GM21528 (cell line): ENCODE measurements at regions not wholly inside any gene's neighbourhood (a gene's known extent, or its start where the extent isn't known, plus 50 kb on each side); places are given as distances from the start of the nearest gene placed in this dataset.
"Not testable (repeated sequence)": the region's sequence is repeated elsewhere in the genome, so short reads cannot be mapped to it uniquely, and the experiment has no call there.

Experiments
- ATAC-seq: cut with Tn5 transposase; IDR thresholded peaks from one replicate; pipeline ENCODE4 v1.9.1; 2021; ENCODE audit warnings: mild to moderate bottlenecking, moderate library complexity; ENCODE audit not compliant: unreplicated experiment, low FRiP score

GRCh38 chr2:87587934-87588333 lies 160.0 kb upstream of the PLGLB2 start:
- ATAC-seq = not testable (repeated sequence)

GRCh38 chr2:87592974-87593373 lies 154.9 kb upstream of the PLGLB2 start:
- ATAC-seq = not testable (repeated sequence)

- ATAC-seq = not testable (repeated sequence)
Observed at GRCh38 chr2:87593784-87594610, 153.9 kb upstream of the PLGLB2 start.

DNA sequence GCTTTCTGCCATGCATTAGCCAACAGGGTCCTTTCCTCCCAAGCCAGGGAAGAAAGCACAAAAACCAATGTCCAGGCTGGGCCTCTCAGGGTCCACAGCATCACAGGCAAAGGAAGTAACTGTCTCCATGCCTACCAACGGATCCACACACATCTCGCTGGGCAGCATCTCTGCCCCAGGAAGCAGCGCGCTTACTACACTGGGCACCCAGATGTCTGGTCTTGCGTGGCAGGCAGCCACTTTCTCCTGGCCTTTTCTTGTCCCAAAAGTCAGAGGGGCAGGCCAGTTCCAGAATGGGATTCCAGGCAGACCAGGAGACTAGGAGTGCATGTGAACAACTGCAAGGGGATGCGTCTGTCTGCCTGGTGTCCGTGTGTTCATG lies 153.3 kb upstream of the PLGLB2 start:
- ATAC-seq = not testable (repeated sequence)

DNA sequence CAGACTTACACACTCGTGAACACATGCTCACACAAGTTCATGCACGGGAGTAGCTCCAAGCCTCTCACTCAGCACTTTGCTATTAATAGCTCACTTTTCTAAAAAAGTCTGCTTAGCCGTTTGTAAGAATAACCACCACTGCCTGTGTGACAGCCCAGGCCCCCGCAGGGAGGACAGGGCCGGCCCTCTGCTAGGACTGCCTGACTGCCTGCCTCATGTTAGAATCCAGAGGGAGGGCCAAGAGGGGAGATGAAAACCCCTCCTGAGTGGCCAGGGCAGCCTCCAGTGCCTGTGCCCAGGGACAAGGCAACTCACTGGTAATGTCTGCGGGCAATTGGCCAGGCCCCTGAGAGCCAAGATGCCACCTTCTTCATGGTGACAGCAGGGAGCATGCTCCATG lies 152.9 kb upstream of the PLGLB2 start:
- ATAC-seq = not testable (repeated sequence)

- not testable (repeated sequence) for ATAC-seq
Observed at GRCh38 chr2:87600961-87601360, 146.9 kb upstream of the PLGLB2 start.

DNA sequence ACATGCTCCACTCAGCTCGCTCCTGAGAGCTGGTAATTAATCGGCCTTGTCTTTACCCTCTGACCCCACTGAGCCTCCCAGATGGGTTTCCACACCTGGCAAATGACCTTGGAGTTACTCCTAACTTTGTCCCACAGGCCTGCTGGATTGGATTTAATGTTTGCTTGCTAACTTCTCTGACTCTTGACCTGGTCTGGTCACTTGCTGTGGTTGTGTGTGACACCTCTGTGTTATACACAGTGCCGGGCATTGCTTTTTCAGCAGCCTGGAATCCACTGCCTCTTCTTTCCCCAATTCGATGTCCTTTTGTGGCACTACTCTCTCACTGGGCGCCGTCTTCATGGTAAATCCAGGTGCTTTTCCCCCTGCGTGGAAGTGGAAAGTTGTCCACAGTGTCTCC lies 145.8 kb upstream of the PLGLB2 start:
- not testable (repeated sequence) for ATAC-seq

DNA sequence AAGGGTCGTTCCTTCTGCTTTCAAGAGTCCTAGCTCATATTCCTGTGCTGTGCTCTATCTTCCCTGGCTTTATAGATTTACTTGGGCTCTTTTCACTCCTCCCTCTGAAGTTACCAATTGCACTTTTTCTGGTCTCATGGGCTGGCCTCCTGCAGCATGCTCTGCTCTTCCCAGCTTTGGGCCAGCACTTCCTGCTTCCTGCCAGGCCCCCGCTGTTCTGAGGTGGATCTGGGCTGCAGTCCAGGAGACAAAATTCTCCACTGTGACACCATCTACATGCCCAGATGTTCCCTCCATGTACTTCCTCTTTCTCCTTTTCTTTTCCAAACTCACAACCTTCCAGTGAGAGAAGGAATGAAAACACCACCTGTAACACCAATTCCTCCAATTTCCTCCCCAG lies 145.2 kb upstream of the PLGLB2 start:
- not testable (repeated sequence) for ATAC-seq

DNA sequence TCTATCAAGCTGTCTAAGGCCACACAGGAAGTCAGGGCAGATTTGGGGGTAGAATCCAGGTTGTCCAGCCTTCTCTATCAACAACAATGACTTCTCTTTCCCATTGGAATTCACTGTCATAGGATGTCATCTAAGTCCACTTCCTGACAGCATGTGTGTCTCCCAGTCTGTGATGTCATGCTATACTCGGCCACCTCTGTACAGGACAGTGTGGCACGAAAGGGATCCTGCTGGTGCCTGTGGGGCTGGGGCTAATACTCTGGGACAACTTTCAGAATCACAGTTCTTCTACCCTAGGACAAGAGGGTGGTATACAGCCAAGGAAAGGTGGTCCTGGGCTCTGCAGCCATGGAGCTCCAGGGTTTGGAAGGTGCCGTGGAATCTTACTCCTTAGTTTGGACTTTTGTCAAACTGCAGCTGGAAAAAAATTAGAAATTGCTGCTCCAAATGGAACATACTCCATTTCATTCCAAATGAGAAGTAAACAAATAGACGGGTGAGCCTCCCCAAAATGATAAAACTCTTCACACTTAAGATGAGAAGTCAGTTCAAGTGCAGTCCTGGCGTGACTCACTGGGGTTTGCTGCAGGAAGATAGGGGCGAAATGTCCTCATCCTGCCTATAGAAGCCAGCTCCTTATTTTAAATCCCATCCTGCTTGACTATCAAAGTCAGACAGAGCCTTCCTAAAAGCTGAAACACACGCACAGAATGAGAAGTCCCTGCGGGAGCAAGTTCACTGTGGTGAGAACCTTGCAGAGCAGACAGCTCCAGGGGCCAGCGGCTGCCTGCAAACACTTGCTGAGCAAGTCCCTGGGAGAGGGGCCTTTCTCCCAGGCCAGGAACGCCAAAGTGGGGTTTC lies 144.2 kb upstream of the PLGLB2 start:
- not testable (repeated sequence) for ATAC-seq

- not testable (repeated sequence) for ATAC-seq
Observed at GRCh38 chr2:87604279-87604818, 143.5 kb upstream of the PLGLB2 start.

GRCh38 chr2:87604980-87605379 lies 142.9 kb upstream of the PLGLB2 start:
- ATAC-seq = not testable (repeated sequence)

DNA sequence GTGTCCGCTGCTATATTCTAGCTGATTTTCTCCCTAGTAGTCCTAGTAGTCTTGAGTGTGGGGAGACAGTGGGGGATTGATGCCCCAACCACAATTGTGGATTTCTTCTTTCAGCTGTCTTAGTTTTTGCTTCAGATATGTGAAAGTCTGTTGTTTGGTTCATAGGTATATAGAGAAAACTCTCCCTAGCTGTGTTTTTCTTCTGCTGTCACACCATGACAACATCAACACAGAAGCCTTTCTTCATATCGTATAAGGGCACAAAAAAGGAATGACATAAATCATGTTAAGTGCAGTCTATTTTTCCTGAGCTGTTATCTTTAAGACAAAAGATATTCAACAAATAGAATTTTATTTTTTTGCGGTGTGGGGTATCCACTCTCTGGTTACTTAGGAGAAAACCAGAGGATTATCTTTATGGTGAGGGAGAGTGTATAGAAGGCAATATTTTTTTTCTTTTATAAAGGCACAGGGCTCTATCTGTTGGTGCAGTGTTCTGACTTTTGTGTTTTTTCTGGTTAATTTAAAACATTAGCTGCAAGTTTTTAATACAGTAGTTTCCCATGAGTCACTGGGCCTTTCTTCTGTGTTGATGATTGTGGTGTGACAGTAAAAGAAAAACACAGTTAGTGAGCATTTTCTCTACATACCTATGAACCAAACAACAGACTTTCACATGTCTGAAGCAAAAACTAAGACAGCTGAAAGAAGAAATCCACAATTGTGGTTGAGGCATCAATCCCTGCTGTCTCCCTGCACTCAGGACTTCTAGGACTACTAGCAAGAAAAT lies 139.3 kb upstream of the PLGLB2 start:
- ATAC-seq = not testable (repeated sequence)

GRCh38 chr2:87610974-87611373 lies 136.9 kb upstream of the PLGLB2 start:
- ATAC-seq = not testable (repeated sequence)

GRCh38 chr2:87611416-87611815 lies 136.5 kb upstream of the PLGLB2 start:
- not testable (repeated sequence) for ATAC-seq

DNA sequence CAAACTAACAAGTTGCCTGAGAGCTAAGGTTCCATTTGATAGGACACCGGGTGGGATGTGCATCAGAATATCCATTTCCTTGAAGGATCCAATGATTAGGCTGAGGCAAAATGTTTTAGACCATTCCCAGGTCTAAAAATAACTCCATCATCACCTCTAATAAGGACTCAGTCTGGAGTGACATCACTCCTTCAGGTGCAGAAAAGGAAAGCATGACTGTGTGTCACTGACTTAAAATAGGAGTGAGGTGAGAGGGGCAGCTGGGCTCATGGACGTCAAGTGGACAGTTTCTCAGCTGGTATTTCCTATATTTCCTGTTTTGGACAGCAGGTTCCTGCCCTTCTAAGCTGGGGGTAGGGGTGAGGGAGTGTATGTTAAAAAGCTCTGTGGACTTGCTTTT lies 135.9 kb upstream of the PLGLB2 start:
- not testable (repeated sequence) for ATAC-seq

DNA sequence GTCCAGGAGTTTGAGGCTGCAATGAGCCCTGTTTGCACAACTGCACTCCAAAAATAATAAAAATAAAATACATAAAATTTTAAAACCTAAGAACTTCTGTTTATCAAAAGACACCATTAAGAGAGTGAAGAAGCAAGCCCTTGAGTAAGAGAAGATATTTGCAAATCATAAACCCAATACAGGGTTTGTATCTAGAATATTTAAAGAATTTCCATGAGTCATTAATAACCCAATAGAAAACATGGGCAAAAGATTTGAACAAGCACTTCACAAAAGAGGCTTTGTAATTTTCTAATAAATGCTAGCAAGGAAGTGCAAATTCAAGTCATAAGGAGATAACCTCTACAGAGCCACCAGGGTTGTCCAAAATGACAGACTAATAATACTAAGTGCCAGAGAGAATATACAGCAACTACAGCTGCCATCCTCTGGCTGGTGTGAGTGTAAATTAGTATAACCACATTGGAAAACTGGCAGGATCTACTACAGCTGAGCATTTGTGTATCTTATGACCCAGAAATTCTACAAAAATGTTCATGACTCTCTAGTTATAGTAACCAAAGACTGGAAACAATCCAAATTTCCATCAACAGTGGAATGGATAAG lies 133.0 kb upstream of the PLGLB2 start:
- ATAC-seq = not testable (repeated sequence)

- not testable (repeated sequence) for ATAC-seq
Observed at GRCh38 chr2:87619121-87619520, 128.8 kb upstream of the PLGLB2 start.

DNA sequence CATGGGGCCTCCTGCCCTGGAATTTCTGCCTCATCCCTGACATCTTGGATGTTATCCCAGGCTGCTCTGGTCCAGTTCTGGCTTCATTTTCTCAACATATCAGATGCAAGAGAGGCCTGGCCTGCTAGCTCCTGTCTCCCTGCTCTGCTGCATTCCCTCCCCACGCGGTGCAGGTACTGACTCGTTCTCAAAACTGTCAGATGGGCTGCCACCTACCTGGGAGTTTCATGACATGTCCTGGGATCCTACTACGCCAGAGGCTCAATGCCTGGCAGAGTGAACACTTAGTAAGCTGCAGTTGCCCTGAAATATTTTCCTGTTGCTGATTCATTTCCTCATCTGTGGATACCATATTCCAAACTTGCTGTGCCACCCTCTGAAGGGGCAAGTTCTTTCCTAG lies 126.7 kb upstream of the PLGLB2 start:
- ATAC-seq = not testable (repeated sequence)

- ATAC-seq = not testable (repeated sequence)
Observed at GRCh38 chr2:87622720-87623119, 125.2 kb upstream of the PLGLB2 start.
